ENCODE measurements at regions not wholly inside any gene's neighbourhood (a gene's known extent, or its start where the extent isn't known, plus 50 kb on each side); places are given as distances from the start of the nearest gene placed in this dataset.

GRCh38 chr2:239468491-239469105 is 67.8 kb upstream of the HDAC4 start:
- DNase-seq (ENCODE audit: extremely low read depth, low read depth, low spot score) = no peak

GRCh38 chr2:239467956-239468490 is 67.2 kb upstream of the HDAC4 start:
- DNase-seq (ENCODE audit: extremely low read depth, low read depth, low spot score) = no peak

GRCh38 chr2:239467281-239467955 is 66.6 kb upstream of the HDAC4 start:
- no peak for DNase-seq (ENCODE audit: extremely low read depth, low read depth, low spot score)

DNA sequence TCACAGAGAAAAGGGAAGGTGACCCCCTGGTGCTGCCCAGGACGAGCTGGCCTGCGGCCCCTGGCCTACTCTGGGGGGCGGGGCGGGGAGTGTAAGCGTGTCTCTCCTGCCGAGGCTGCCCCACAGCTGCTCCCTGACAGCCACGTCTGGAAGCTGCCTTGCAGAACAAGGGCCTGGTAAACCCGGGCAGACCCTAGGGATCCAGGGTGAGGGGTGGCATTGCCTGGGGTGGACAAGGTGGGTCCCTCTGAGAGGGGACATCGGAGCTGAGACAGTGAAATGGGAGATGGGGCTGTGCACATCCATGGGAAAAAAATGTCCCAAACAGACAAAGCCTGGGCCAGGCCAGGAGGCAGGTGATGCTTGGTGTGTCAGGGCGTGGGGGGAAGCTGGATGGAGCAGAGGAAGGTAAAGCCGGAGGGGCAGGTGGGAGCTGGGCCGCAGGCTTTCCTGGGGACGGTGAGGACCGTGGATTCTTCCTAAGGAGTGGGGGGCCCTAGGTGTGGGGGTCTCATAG is 66.0 kb upstream of the HDAC4 start:
- no peak for DNase-seq (ENCODE audit: extremely low read depth, low read depth, low spot score)

- no peak for DNase-seq (ENCODE audit: extremely low read depth, low read depth, low spot score)
Observed at GRCh38 chr2:239466061-239466754, 65.4 kb upstream of the HDAC4 start.

DNA sequence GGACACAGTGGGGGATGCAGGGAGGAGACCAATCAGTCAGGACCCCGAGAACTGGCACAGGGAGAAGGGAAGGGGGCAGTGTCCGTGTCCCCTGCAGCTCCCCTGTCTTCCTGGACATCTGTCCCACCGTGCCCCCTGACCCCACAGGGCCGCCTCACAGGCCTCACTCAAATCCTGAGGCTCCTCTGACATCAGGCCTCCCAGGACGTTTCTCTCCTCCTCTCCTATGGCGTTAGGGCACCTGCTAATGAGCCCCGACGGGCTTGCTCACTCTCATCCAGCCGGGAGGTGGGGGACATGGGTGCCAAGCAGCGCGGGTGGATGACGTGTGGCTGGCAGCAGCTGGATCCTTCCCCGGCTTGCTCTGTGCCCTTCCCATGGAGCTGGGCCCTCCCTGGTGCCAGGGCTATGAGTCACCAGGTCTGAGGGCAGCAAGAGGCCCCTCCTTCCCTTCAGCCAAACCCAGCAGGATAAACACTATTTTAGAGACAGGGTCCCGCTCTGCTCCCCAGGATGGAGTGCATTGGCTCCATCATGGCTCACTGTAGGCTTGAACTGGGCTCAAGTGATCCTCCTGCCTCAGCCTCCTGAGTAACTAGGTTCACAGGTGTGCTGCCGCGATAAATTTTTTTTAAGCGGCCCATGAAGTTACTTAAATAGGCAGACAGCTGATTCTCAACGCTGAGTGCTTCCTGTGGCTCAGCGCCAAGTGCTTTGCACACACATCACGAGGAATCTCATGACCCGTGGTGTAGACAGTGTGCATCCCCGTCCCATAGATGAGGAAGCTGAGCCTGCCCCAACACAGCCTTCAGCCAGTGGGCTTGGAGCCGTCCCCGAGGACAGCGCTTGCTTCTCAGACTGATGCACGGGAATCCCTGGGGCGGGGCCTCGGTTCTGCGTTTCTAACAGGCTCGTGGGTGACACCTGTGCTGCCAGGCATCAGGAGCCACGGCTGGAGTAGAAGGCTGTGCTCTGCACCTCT is 64.5 kb upstream of the HDAC4 start:
- no peak for DNase-seq (ENCODE audit: extremely low read depth, low read depth, low spot score)

DNA sequence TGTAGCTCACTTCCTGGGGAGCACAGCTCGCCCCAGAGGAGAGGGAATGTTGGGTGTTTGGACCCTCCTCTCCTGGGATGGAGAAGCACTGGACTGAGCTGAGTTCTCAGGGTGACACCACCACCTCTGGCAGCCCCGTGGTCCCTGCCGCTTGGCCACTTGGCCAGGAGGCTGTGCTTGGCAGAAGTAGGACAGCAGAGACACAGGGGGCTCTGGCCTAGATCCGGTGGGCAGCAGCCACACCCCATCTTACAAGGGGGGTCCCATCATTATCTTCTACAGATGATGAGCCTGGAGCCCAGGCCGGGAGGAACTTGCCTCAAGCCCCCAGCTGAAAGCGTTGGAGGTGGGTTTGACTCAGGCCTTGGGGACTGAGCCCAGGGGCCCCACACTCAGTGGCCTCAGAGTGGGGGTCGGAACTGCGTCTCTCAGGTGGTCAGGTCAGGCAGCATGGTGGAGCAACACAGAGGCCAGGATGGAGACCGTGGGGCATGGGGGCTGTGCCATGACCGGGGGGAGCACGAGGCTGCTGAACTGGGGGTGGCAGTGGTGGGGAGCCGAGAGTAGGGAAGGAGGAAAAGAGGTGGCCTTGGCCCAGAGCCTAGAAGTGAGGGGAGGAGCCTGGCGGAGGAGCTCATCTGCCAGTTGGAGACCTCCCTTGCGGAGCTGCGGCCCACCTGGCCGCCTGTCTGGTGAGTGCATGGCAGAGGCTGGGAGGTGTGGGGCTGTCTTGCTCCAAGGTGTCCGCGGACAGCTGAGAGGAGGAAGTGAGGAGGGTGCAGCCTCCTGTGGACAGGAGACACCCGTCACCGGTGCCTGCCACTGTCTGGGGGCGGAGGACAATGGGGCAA is 63.6 kb upstream of the HDAC4 start:
- no peak for DNase-seq (ENCODE audit: extremely low read depth, low read depth, low spot score)

DNA sequence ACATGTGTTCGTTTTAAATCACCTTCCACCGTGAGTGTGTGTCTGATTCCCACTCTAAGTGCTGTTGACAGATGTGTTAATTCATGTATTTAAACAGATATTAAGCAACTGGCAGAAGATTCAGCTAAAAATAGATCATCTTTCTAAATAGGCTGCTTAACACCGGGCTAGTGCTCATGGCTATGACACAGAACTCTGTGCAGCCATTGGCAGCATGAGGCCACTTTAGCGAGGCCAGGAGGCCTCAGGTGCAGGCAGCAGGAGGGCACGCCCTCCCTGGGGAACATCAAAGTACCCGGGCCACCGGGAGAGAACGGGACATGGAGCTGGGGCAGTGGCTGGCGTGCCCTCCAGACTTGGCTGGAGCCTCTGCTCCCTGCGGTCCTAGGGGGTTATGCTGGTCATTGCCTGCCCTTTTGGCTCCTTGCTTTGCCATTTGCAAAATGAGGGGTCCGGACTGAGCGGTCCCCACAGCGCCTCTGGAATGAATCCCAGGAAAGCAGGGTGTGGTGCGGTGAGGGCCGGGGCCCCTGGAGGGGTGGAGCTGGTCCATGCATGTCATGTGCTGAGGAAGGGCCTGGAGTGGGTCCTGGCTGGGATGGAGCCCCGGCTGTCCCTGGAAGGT is 62.8 kb upstream of the HDAC4 start:
- DNase-seq (ENCODE audit: extremely low read depth, low read depth, low spot score) = no peak

DNA sequence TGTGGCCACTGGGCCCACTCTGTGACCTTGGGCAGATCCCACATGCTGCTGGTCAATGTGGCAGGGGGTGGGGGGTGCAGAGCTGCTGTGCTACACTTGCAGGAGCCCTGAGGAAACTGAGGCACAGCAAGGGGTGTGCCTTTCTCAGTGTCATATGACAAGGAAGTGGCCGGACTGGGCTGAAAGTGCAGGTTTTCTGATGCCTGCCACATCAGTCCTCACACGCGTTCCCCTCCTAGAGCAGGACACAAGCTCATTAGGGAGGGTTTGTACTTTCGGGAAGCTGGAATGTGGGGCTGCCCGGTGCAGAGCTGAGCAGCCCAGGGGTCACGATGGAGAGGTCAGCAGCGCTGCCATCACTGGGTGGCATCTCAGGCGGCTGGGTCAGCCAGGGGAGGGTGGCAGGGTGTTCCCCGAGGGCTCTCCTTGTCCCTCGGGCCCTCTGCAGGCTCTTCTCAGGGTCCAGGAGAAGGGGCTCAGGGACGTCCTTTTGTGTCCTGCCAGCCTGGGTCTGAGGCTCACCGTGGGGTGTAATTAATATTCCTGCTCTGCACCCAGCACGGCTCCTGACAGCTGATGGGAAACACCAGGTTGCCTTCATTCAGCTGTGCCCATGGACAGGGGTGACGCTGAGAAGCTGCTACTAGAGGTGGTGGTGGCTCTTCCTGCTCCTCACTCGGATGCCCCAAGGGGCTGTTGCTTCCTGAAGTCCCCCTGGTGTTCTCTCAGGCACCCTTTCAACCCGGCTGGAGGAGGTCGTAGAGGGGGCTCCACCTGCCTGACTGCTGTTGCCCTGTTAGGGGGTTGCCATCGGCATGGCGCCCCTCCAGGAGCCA is 62.1 kb upstream of the HDAC4 start:
- DNase-seq (ENCODE audit: extremely low read depth, low read depth, low spot score) = no peak

DNA sequence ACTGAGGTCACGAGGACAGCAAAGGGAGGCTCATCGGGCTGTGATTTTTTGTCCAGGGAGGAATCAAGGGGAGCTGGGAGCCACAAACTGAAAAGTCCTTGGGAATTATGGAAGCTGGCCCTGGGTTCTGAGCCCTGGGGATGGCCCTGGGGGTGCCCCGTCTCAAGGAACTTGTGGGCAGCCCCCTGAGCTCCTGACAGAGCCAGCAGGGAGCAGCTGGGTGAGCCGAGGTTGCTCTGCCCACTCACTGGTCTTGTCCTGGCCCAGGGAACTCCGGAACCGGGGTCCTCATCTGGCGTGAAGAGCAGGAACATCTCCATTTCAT is 61.3 kb upstream of the HDAC4 start:
- DNase-seq (ENCODE audit: extremely low read depth, low read depth, low spot score) = no peak

GRCh38 chr2:239461291-239462190 is 60.7 kb upstream of the HDAC4 start:
- no peak for DNase-seq (ENCODE audit: extremely low read depth, low read depth, low spot score)

DNA sequence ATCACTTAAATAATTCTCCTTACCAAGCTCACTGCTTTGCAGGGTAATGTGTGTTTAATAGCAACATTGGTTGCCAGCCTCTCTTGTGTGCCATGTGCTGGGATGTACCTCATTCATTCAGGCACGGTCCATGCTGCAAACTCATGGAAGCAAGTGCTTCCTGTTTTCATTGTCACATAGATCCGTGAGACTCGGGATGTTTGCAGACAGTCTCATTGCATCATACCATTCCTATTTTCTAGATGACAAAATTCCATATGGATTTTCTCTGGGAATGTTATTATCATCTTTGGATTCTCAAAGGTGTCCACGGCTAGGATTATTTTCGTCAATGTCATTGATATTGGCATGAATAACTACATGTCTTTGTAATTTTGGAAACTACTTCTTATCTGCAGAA is 60.0 kb upstream of the HDAC4 start:
- DNase-seq (ENCODE audit: extremely low read depth, low read depth, low spot score) = no peak

- no peak for DNase-seq (ENCODE audit: extremely low read depth, low read depth, low spot score)
Observed at GRCh38 chr2:239459606-239460005, 58.8 kb upstream of the HDAC4 start.

GRCh38 chr2:239459056-239459455 is 58.2 kb upstream of the HDAC4 start:
- DNase-seq (ENCODE audit: extremely low read depth, low read depth, low spot score) = no peak

GRCh38 chr2:239457586-239458445 is 57.0 kb upstream of the HDAC4 start:
- DNase-seq (ENCODE audit: extremely low read depth, low read depth, low spot score) = no peak

- no peak for DNase-seq (ENCODE audit: extremely low read depth, low read depth, low spot score)
Observed at GRCh38 chr2:239456940-239457339, 56.1 kb upstream of the HDAC4 start.

Measured in glomerular endothelial cell (primary cell).